HEK293 (cell line): ENCODE measurements at regions not wholly inside any gene's neighbourhood (a gene's known extent, or its start where the extent isn't known, plus 50 kb on each side); places are given as distances from the start of the nearest gene placed in this dataset.
A peak's percentile ranks its signal among the peaks of the same experiment; 100 is the strongest.

Experiments used
- CTCF ChIA-PET: fragments of 350-600 bp; formaldehyde crosslinking; extraction: SDS; loops from one replicate; lab custom pipeline; 2021; ENCODE audit warnings: antibody characterized with exemption; lab: Yijun Ruan, JAX
- POLR2A ChIA-PET: fragments of 300-600 bp; formaldehyde crosslinking; extraction: SDS; loops from one replicate; lab custom pipeline; 2020; ENCODE audit warnings: antibody characterized with exemption, inconsistent platforms; lab: Yijun Ruan, JAX
- H3K27ac ChIP-seq: fragments of 200-500 bp; sonication (Bioruptor generic); 2 replicates; pipeline ENCODE4 v1.5.1; 2014; ENCODE audit warnings: low read depth, low read length, control low read depth, inconsistent platforms; ENCODE audit errors: extremely low read depth
- H3K36me3 ChIP-seq, 2 experiments: fragments of 200-500 bp in 1 of 2; sonication (Bioruptor generic) in 1 of 2; 1 replicate in 1 of 2; 2 replicates in 1 of 2; pipeline ENCODE4 v1.5.1; 2014 to 2017; ENCODE audit warnings: inconsistent platforms in 2 of 2, low read length in 2 of 2; ENCODE audit not compliant: control insufficient read depth in 2 of 2, insufficient read depth in 1 of 2
- H3K4me1 ChIP-seq: fragments of 200-500 bp; sonication (Bioruptor generic); 2 replicates; pipeline ENCODE4 v1.5.1; 2014; ENCODE audit warnings: mild to moderate bottlenecking, low read length, inconsistent platforms; ENCODE audit not compliant: control insufficient read depth, insufficient read depth
- H3K4me3 ChIP-seq: 2 replicates; pipeline ENCODE4 v1.5.1; 2011; ENCODE audit warnings: low read depth, mild to moderate bottlenecking, control low read depth, low read length, moderate library complexity
- H3K9me3 ChIP-seq: fragments of 200-500 bp; sonication (Bioruptor generic); 2 replicates; pipeline ENCODE4 v1.5.1; 2014; ENCODE audit warnings: low read depth, low read length, inconsistent platforms; ENCODE audit not compliant: control insufficient read depth, insufficient read depth
- AEBP2 ChIP-seq: fragments of 450-650 bp; formaldehyde crosslinking; IDR thresholded peaks from 2 replicates; pipeline ENCODE4 v1.5.1; 2016; ENCODE audit warnings: missing biosample characterization, missing genetic modification characterization, borderline replicate concordance
- INSM2 ChIP-seq: fragments of 450-650 bp; formaldehyde crosslinking; IDR thresholded peaks from 2 replicates; pipeline ENCODE4 v1.5.1; 2016; ENCODE audit warnings: missing biosample characterization, missing genetic modification characterization
- KLF1 ChIP-seq: fragments of 450-650 bp; formaldehyde crosslinking; IDR thresholded peaks from 2 replicates; pipeline ENCODE4 v1.5.1; 2016; ENCODE audit warnings: missing biosample characterization, missing genetic modification characterization
- KLF10 ChIP-seq: fragments of 450-650 bp; IDR thresholded peaks from 2 replicates; pipeline ENCODE4 v1.5.1; 2018; ENCODE audit warnings: missing biosample characterization, mild to moderate bottlenecking, missing genetic modification characterization
- KLF9 ChIP-seq: fragments of 450-650 bp; formaldehyde crosslinking; IDR thresholded peaks from 2 replicates; pipeline ENCODE4 v1.5.1; 2016; ENCODE audit warnings: missing biosample characterization, missing genetic modification characterization, low read depth
- MZF1 ChIP-seq: fragments of 450-650 bp; formaldehyde crosslinking; IDR thresholded peaks from 2 replicates; pipeline ENCODE4 v1.5.1; 2017; ENCODE audit warnings: missing biosample characterization, missing genetic modification characterization, borderline replicate concordance
- OVOL3 ChIP-seq: fragments of 450-650 bp; formaldehyde crosslinking; IDR thresholded peaks from 2 replicates; pipeline ENCODE4 v1.5.1; 2016; ENCODE audit warnings: missing biosample characterization, missing genetic modification characterization
- REPIN1 ChIP-seq: fragments of 450-650 bp; formaldehyde crosslinking; IDR thresholded peaks from 2 replicates; pipeline ENCODE4 v1.5.1; 2017; ENCODE audit warnings: missing biosample characterization, missing genetic modification characterization, low read depth
- TRIM28 ChIP-seq: IDR thresholded peaks from 2 replicates; pipeline ENCODE4 v1.6.1; 2011; ENCODE audit warnings: low read length, control low read depth, borderline replicate concordance
- ZBTB1 ChIP-seq: fragments of 450-650 bp; formaldehyde crosslinking; IDR thresholded peaks from 2 replicates; pipeline ENCODE4 v1.5.1; 2016; ENCODE audit warnings: missing biosample characterization, missing genetic modification characterization
- ZFP69B ChIP-seq: fragments of 450-650 bp; formaldehyde crosslinking; IDR thresholded peaks from 2 replicates; pipeline ENCODE4 v1.5.1; 2016; ENCODE audit warnings: missing biosample characterization, missing genetic modification characterization
- ZNF114 ChIP-seq: fragments of 450-650 bp; formaldehyde crosslinking; IDR thresholded peaks from 2 replicates; pipeline ENCODE4 v1.5.0; 2017; ENCODE audit warnings: missing biosample characterization, missing genetic modification characterization
- ZNF169 ChIP-seq: fragments of 450-650 bp; formaldehyde crosslinking; IDR thresholded peaks from 2 replicates; pipeline ENCODE4 v1.5.1; 2016; ENCODE audit warnings: missing biosample characterization, missing genetic modification characterization
- ZNF19 ChIP-seq: fragments of 450-650 bp; formaldehyde crosslinking; IDR thresholded peaks from 2 replicates; pipeline ENCODE4; 2016; ENCODE audit warnings: missing biosample characterization, missing genetic modification characterization, low read depth
- ZNF302 ChIP-seq: fragments of 450-650 bp; formaldehyde crosslinking; IDR thresholded peaks from 2 replicates; pipeline ENCODE4 v1.5.1; 2016; ENCODE audit warnings: missing biosample characterization, missing genetic modification characterization, low read depth
- ZNF426 ChIP-seq: fragments of 450-650 bp; formaldehyde crosslinking; IDR thresholded peaks from 2 replicates; pipeline ENCODE4 v1.5.1; 2017; ENCODE audit warnings: missing biosample characterization, missing genetic modification characterization, mild to moderate bottlenecking, inconsistent platforms, moderate library complexity
- ZNF585B ChIP-seq: fragments of 450-650 bp; formaldehyde crosslinking; IDR thresholded peaks from 2 replicates; pipeline ENCODE4 v1.5.1; 2016; ENCODE audit warnings: missing biosample characterization, missing genetic modification characterization
- ZNF629 ChIP-seq: fragments of 450-650 bp; formaldehyde crosslinking; IDR thresholded peaks from 2 replicates; pipeline ENCODE4 v1.5.1; 2017; ENCODE audit warnings: missing biosample characterization, missing genetic modification characterization
- ZNF654 ChIP-seq: fragments of 450-650 bp; formaldehyde crosslinking; IDR thresholded peaks from 2 replicates; pipeline ENCODE4 v1.5.1; 2016; ENCODE audit warnings: low read depth, missing biosample characterization, missing genetic modification characterization
- ZNF677 ChIP-seq: fragments of 450-650 bp; IDR thresholded peaks from 2 replicates; pipeline ENCODE4 v1.5.0; 2018; ENCODE audit warnings: missing biosample characterization, mild to moderate bottlenecking, missing genetic modification characterization, moderate library complexity
- ZNF768 ChIP-seq: fragments of 450-650 bp; formaldehyde crosslinking; IDR thresholded peaks from 2 replicates; pipeline ENCODE4 v1.5.1; 2018; ENCODE audit warnings: missing biosample characterization, mild to moderate bottlenecking, missing genetic modification characterization
- ZNF776 ChIP-seq: fragments of 450-650 bp; formaldehyde crosslinking; IDR thresholded peaks from 2 replicates; pipeline ENCODE4 v1.5.0; 2017; ENCODE audit warnings: missing biosample characterization, missing genetic modification characterization, borderline replicate concordance
- ZSCAN5A ChIP-seq: fragments of 450-650 bp; formaldehyde crosslinking; IDR thresholded peaks from 2 replicates; pipeline ENCODE4 v1.5.1; 2016; ENCODE audit warnings: missing biosample characterization, missing genetic modification characterization
- ZXDB ChIP-seq: fragments of 450-650 bp; formaldehyde crosslinking; IDR thresholded peaks from 2 replicates; pipeline ENCODE4 v1.5.1; 2016; ENCODE audit warnings: missing biosample characterization, missing genetic modification characterization
- TF ChIP-seq, protein P1 (sequence below): fragments of 450-650 bp; formaldehyde crosslinking; IDR thresholded peaks from 2 replicates; pipeline ENCODE4 v1.5.1; 2016; ENCODE audit warnings: missing biosample characterization, missing genetic modification characterization, low read depth

DNA sequence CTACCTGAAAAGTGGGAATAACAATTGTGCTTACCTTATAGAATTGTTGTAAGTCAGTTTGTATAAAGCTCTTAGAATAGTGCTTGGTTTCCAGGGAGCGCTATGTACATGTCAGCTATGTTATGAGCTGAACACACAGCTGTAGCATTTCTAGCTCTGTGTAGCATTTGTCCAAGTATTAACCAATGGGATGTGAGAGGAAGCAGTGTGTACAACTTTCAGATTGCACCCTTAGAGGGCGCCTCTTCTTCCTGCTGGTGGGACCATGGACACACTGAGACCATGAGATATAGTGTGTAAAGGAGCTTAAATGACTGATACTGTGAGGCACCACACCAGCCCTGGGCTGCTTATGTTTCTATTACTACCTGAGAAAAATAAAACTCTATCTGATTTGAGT, 380.2 kb downstream of the LNPK start:
- POLR2A ChIA-PET, result no interaction called here
- Histone ChIP-seq H3K4me3 (no peak overlapping the region), H3K36me3 (no peaks in the 10 kb centered on the region), H3K4me1 (no peaks in the 10 kb centered on the region; the same call in 1 of the 2 replicates), H3K27ac (no peak overlapping the region)
- CTCF ChIA-PET, result interaction anchor here (0.5 to 1.4 kb wide), 6 partner anchors 11 to 40 kb away, joined by 3 to 7 read pairs (median 3); no protein-coding TSS in a partner anchor
- TF ChIP-seq KLF9 (tag by site-specific recombination) (no peak), ZNF19 (tag by site-specific recombination) (no peak), ZBTB1 (no peak), KLF10 (tag by site-specific recombination) (no peak), ZNF776 (tag by site-specific recombination) (no peak), ZNF114 (tag by site-specific recombination) (no peak), ZNF629 (tag by site-specific recombination) (no peak), ZNF677 (tag by site-specific recombination) (no peak), REPIN1 (tag by site-specific recombination) (no peak), AEBP2 (no peak), ZNF169 (tag by site-specific recombination) (no peak), ZNF654 (tag by site-specific recombination) (no peak), INSM2 (no peak), ZNF585B (tag by site-specific recombination) (no peak)
- TF ChIP-seq, all 188 proteins: peak for 0
- no peaks in the 10 kb centered on the region for H3K9me3 ChIP-seq

DNA sequence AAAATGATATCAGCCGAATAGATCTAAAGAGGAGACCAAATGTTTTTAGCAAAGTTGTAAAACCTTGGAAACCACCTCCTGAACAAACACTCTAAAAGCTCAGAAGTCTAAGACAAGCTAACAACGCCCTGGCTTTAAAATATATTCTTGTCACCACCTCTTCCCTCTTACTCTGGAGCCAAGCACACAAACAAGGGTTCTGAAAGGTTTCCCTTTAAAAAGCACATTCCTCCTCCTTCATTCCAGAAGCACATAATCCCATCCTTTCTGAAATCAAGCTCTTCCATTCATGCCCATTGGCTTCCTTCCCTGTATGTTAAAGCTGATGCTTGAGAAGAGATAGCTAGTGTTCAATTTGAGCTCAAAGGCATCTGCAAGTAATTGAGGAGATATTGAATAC, 382.0 kb downstream of the LNPK start:
- CTCF ChIA-PET, result interaction anchor here (0.6 to 1.4 kb wide), 2 partner anchors 10 to 1394 kb away, joined by 3 to 4 read pairs; no protein-coding TSS in a partner anchor
- no peaks in the 10 kb centered on the region for H3K9me3 ChIP-seq

More for the DNA sequence above, 382.0 kb downstream of the LNPK start:
- Histone ChIP-seq H3K27ac (no peak overlapping the region), H3K4me1 (no peaks in the 10 kb centered on the region; the same call in 1 of the 2 replicates), H3K36me3 (no peaks in the 10 kb centered on the region), H3K4me3 (no peak overlapping the region)
- POLR2A ChIA-PET, result no interaction called here
- TF ChIP-seq MZF1 (tag by site-specific recombination) (no peak), ZXDB (tag by site-specific recombination) (no peak), KLF1 (tag by site-specific recombination) (peak; percentile 86), ZNF114 (tag by site-specific recombination) (no peak), ZNF768 (tag by site-specific recombination) (no peak), ZSCAN5A (no peak), ZNF426 (no peak), ZFP69B (tag by site-specific recombination) (no peak), TRIM28 (0 out of 2 replicates have a peak, but pooled peaks have one; percentile 16), OVOL3 (tag by site-specific recombination) (no peak), ZNF302 (tag by site-specific recombination) (no peak)
- TF ChIP-seq, protein P1, sequence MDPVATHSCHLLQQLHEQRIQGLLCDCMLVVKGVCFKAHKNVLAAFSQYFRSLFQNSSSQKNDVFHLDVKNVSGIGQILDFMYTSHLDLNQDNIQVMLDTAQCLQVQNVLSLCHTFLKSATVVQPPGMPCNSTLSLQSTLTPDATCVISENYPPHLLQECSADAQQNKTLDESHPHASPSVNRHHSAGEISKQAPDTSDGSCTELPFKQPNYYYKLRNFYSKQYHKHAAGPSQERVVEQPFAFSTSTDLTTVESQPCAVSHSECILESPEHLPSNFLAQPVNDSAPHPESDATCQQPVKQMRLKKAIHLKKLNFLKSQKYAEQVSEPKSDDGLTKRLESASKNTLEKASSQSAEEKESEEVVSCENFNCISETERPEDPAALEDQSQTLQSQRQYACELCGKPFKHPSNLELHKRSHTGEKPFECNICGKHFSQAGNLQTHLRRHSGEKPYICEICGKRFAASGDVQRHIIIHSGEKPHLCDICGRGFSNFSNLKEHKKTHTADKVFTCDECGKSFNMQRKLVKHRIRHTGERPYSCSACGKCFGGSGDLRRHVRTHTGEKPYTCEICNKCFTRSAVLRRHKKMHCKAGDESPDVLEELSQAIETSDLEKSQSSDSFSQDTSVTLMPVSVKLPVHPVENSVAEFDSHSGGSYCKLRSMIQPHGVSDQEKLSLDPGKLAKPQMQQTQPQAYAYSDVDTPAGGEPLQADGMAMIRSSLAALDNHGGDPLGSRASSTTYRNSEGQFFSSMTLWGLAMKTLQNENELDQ (tag by site-specific recombination), result no peak
